ENCODE measurements at regions not wholly inside any gene's neighbourhood (a gene's known extent, or its start where the extent isn't known, plus 50 kb on each side); places are given as distances from the start of the nearest gene placed in this dataset.

GRCh38 chr4:30842142-30842541 is 122.0 kb downstream of the PCDH7 start:
- no peaks in the 10 kb centered on the region for H3K9me3 ChIP-seq (ENCODE audit: control insufficient read depth in 2 of 2, insufficient read depth in 1 of 2, low read depth in 1 of 2, low read length in 1 of 2)
- H3K36me3 ChIP-seq (ENCODE audit: control insufficient read depth in 3 of 3, insufficient read depth in 2 of 3, low read depth in 1 of 3, low read length in 3 of 3): no peaks in the 10 kb centered on the region
- FAIRE-seq (no peak), DNase-seq (no peak)
- no peaks in the 10 kb centered on the region for H3K27me3 ChIP-seq (ENCODE audit: control insufficient read depth in 3 of 3, insufficient read depth in 3 of 3, low read length in 3 of 3)
- no peak overlapping the region for H3K27ac ChIP-seq (ENCODE audit: low read depth in 1 of 3, low read length in 2 of 3)
- 94 to 95% (median 95%) methylated on average over 1 of the region's 1 CpG for WGBS, 3 donors
- no peaks in the 10 kb centered on the region for H3K4me1 ChIP-seq (ENCODE audit: control insufficient read depth in 3 of 3, insufficient read depth in 2 of 3, low read depth in 1 of 3, low read length in 2 of 3)
- no peak overlapping the region for H3K4me3 ChIP-seq (ENCODE audit: low read depth in 1 of 3, low read length in 3 of 3)

- DNase-seq: no peak
- no peaks in the 10 kb centered on the region for H3K36me3 ChIP-seq (ENCODE audit: control insufficient read depth in 3 of 3, insufficient read depth in 2 of 3, low read depth in 1 of 3, low read length in 3 of 3)
- H3K9me3 ChIP-seq (ENCODE audit: control insufficient read depth in 2 of 2, insufficient read depth in 1 of 2, low read depth in 1 of 2, low read length in 1 of 2): no peaks in the 10 kb centered on the region
- H3K27me3 ChIP-seq (ENCODE audit: control insufficient read depth in 3 of 3, insufficient read depth in 3 of 3, low read length in 3 of 3): no peaks in the 10 kb centered on the region
- FAIRE-seq: no peak
- WGBS, 3 donors: 79 to 85% (median 82%) methylated on average over 6 of the region's 6 CpGs
- no peak overlapping the region for H3K27ac ChIP-seq (ENCODE audit: low read depth in 1 of 3, low read length in 2 of 3)
- no peak overlapping the region for H3K4me3 ChIP-seq (ENCODE audit: low read depth in 1 of 3, low read length in 3 of 3)
- no peaks in the 10 kb centered on the region for H3K4me1 ChIP-seq (ENCODE audit: control insufficient read depth in 3 of 3, insufficient read depth in 2 of 3, low read depth in 1 of 3, low read length in 2 of 3)
These were observed 122.5 kb downstream of the PCDH7 start for GRCh38 chr4:30842689-30843088.

GRCh38 chr4:30844861-30845582 is 124.9 kb downstream of the PCDH7 start:
- FAIRE-seq: no peak
- H3K36me3 ChIP-seq (ENCODE audit: control insufficient read depth in 3 of 3, insufficient read depth in 2 of 3, low read depth in 1 of 3, low read length in 3 of 3): no peaks in the 10 kb centered on the region
- H3K9me3 ChIP-seq (ENCODE audit: control insufficient read depth in 2 of 2, insufficient read depth in 1 of 2, low read depth in 1 of 2, low read length in 1 of 2): no peaks in the 10 kb centered on the region
- H3K27ac ChIP-seq (ENCODE audit: low read depth in 1 of 3, low read length in 2 of 3): no peak overlapping the region
- WGBS, 3 donors: 79 to 89% (median 84%) methylated on average over 3 of the region's 3 CpGs
- DNase-seq: no peak
- H3K27me3 ChIP-seq (ENCODE audit: control insufficient read depth in 3 of 3, insufficient read depth in 3 of 3, low read length in 3 of 3): no peaks in the 10 kb centered on the region
- no peaks in the 10 kb centered on the region for H3K4me1 ChIP-seq (ENCODE audit: control insufficient read depth in 3 of 3, insufficient read depth in 2 of 3, low read depth in 1 of 3, low read length in 2 of 3)
- H3K4me3 ChIP-seq (ENCODE audit: low read depth in 1 of 3, low read length in 3 of 3): no peak overlapping the region

GRCh38 chr4:30847167-30847566 is 127.0 kb downstream of the PCDH7 start:
- no peaks in the 10 kb centered on the region for H3K4me1 ChIP-seq (ENCODE audit: control insufficient read depth in 3 of 3, insufficient read depth in 2 of 3, low read depth in 1 of 3, low read length in 2 of 3)
- H3K27me3 ChIP-seq (ENCODE audit: control insufficient read depth in 3 of 3, insufficient read depth in 3 of 3, low read length in 3 of 3): no peaks in the 10 kb centered on the region
- H3K9me3 ChIP-seq (ENCODE audit: control insufficient read depth in 2 of 2, insufficient read depth in 1 of 2, low read depth in 1 of 2, low read length in 1 of 2): no peaks in the 10 kb centered on the region
- no peak overlapping the region for H3K4me3 ChIP-seq (ENCODE audit: low read depth in 1 of 3, low read length in 3 of 3)
- no peak for FAIRE-seq
- no peak overlapping the region for H3K27ac ChIP-seq (ENCODE audit: low read depth in 1 of 3, low read length in 2 of 3)
- no peaks in the 10 kb centered on the region for H3K36me3 ChIP-seq (ENCODE audit: control insufficient read depth in 3 of 3, insufficient read depth in 2 of 3, low read depth in 1 of 3, low read length in 3 of 3)
- WGBS, 3 donors: 29 to 41% (median 34%) methylated on average over 1 of the region's 1 CpG
- no peak for DNase-seq

- 81 to 97% (median 90%) methylated on average over 1 of the region's 1 CpG for WGBS, 3 donors
- no peak overlapping the region for H3K27ac ChIP-seq (ENCODE audit: low read depth in 1 of 3, low read length in 2 of 3)
- no peak for DNase-seq
These were observed 127.8 kb downstream of the PCDH7 start for GRCh38 chr4:30847958-30848357.

GRCh38 chr4:30854531-30854930 is 134.4 kb downstream of the PCDH7 start:
- 58 to 79% (median 62%) methylated on average over 3 of the region's 3 CpGs for WGBS, 3 donors

More at GRCh38 chr4:30847958-30848357, 127.8 kb downstream of the PCDH7 start:
- Histone ChIP-seq H3K9me3 (ENCODE audit: control insufficient read depth in 2 of 2, insufficient read depth in 1 of 2, low read depth in 1 of 2, low read length in 1 of 2) (no peaks in the 10 kb centered on the region), H3K4me1 (ENCODE audit: control insufficient read depth in 3 of 3, insufficient read depth in 2 of 3, low read depth in 1 of 3, low read length in 2 of 3) (no peaks in the 10 kb centered on the region), H3K36me3 (ENCODE audit: control insufficient read depth in 3 of 3, insufficient read depth in 2 of 3, low read depth in 1 of 3, low read length in 3 of 3) (no peaks in the 10 kb centered on the region), H3K4me3 (ENCODE audit: low read depth in 1 of 3, low read length in 3 of 3) (no peak overlapping the region), H3K27me3 (ENCODE audit: control insufficient read depth in 3 of 3, insufficient read depth in 3 of 3, low read length in 3 of 3) (no peaks in the 10 kb centered on the region)
- FAIRE-seq: no peak

GRCh38 chr4:30855232-30855631 is 135.1 kb downstream of the PCDH7 start:
- H3K27me3 ChIP-seq (ENCODE audit: control insufficient read depth in 3 of 3, insufficient read depth in 3 of 3, low read length in 3 of 3): no peaks in the 10 kb centered on the region
- WGBS, 3 donors: 76 to 91% (median 84%) methylated on average over 3 of the region's 3 CpGs
- H3K27ac ChIP-seq (ENCODE audit: low read depth in 1 of 3, low read length in 2 of 3): no peak overlapping the region
- no peak overlapping the region for H3K4me3 ChIP-seq (ENCODE audit: low read depth in 1 of 3, low read length in 3 of 3)
- FAIRE-seq (no peak), DNase-seq (no peak)
- no peaks in the 10 kb centered on the region for H3K4me1 ChIP-seq (ENCODE audit: control insufficient read depth in 3 of 3, insufficient read depth in 2 of 3, low read depth in 1 of 3, low read length in 2 of 3)
- no peaks in the 10 kb centered on the region for H3K9me3 ChIP-seq (ENCODE audit: control insufficient read depth in 2 of 2, insufficient read depth in 1 of 2, low read depth in 1 of 2, low read length in 1 of 2)
- H3K36me3 ChIP-seq (ENCODE audit: control insufficient read depth in 3 of 3, insufficient read depth in 2 of 3, low read depth in 1 of 3, low read length in 3 of 3): no peaks in the 10 kb centered on the region

More at GRCh38 chr4:30854531-30854930, 134.4 kb downstream of the PCDH7 start:
- DNase-seq: no peak
- FAIRE-seq: no peak
- no peaks in the 10 kb centered on the region for H3K27me3 ChIP-seq (ENCODE audit: control insufficient read depth in 3 of 3, insufficient read depth in 3 of 3, low read length in 3 of 3)
- H3K9me3 ChIP-seq (ENCODE audit: control insufficient read depth in 2 of 2, insufficient read depth in 1 of 2, low read depth in 1 of 2, low read length in 1 of 2): no peaks in the 10 kb centered on the region
- no peaks in the 10 kb centered on the region for H3K4me1 ChIP-seq (ENCODE audit: control insufficient read depth in 3 of 3, insufficient read depth in 2 of 3, low read depth in 1 of 3, low read length in 2 of 3)
- no peak overlapping the region for H3K27ac ChIP-seq (ENCODE audit: low read depth in 1 of 3, low read length in 2 of 3)
- no peak overlapping the region for H3K4me3 ChIP-seq (ENCODE audit: low read depth in 1 of 3, low read length in 3 of 3)
- H3K36me3 ChIP-seq (ENCODE audit: control insufficient read depth in 3 of 3, insufficient read depth in 2 of 3, low read depth in 1 of 3, low read length in 3 of 3): no peaks in the 10 kb centered on the region

- no peaks in the 10 kb centered on the region for H3K4me1 ChIP-seq (ENCODE audit: control insufficient read depth in 3 of 3, insufficient read depth in 2 of 3, low read depth in 1 of 3, low read length in 2 of 3)
- H3K36me3 ChIP-seq (ENCODE audit: control insufficient read depth in 3 of 3, insufficient read depth in 2 of 3, low read depth in 1 of 3, low read length in 3 of 3): no peaks in the 10 kb centered on the region
- H3K9me3 ChIP-seq (ENCODE audit: control insufficient read depth in 2 of 2, insufficient read depth in 1 of 2, low read depth in 1 of 2, low read length in 1 of 2): no peaks in the 10 kb centered on the region
- no peak overlapping the region for H3K27ac ChIP-seq (ENCODE audit: low read depth in 1 of 3, low read length in 2 of 3)
- 74 to 79% (median 78%) methylated on average over 6 of the region's 6 CpGs for WGBS, 3 donors
- DNase-seq (no peak), FAIRE-seq (no peak)
- no peak overlapping the region for H3K4me3 ChIP-seq (ENCODE audit: low read depth in 1 of 3, low read length in 3 of 3)
- no peaks in the 10 kb centered on the region for H3K27me3 ChIP-seq (ENCODE audit: control insufficient read depth in 3 of 3, insufficient read depth in 3 of 3, low read length in 3 of 3)
These were observed 136.8 kb downstream of the PCDH7 start for GRCh38 chr4:30856795-30857564.

Measured in small intestine (tissue), 7 donors.